K562 (cell line): ENCODE measurements at regions not wholly inside any gene's neighbourhood (a gene's known extent, or its start where the extent isn't known, plus 50 kb on each side); places are given as distances from the start of the nearest gene placed in this dataset.

Source experiments
- ATF1 ChIP-seq, 2 experiments: fragments of 450-650 bp in 1 of 2; IDR thresholded peaks; 2 replicates each; pipeline ENCODE4 v1.6.1; 2016; ENCODE audit warnings: missing compliant biosample characterization in 1 of 2, missing genetic modification characterization in 1 of 2
- BCOR ChIP-seq: fragments of 450-650 bp; IDR thresholded peaks from 2 replicates; pipeline ENCODE4 v1.6.1; 2016
- CTCF ChIP-seq, 3 experiments: IDR thresholded peaks in 2 of 3; conservative IDR thresholded peaks in 1 of 3; 2 replicates each; pipeline ENCODE4 v1.5.1; 2011 to 2012; ENCODE audit warnings: low read length in 3 of 3, mild to moderate bottlenecking in 3 of 3, control low read depth in 2 of 3, improper control_type of control experiment in 1 of 3, inconsistent platforms in 1 of 3, low read depth in 1 of 3, mixed read lengths in 1 of 3, moderate library complexity in 1 of 3; ENCODE audit not compliant: insufficient read depth in 2 of 3
- CXXC5 ChIP-seq: fragments of 250-450 bp; sonication (Bioruptor Pico); IDR thresholded peaks from 2 replicates; pipeline ENCODE4 v1.8.0; 2022; ENCODE audit warnings: inconsistent platforms, mild to moderate bottlenecking, moderate library complexity
- ILF3 ChIP-seq: fragments of 450-650 bp; IDR thresholded peaks from 2 replicates; pipeline ENCODE4 v1.6.1; 2018; ENCODE audit warnings: antibody characterized with exemption, mild to moderate bottlenecking, moderate library complexity, borderline replicate concordance
- KHSRP ChIP-seq: fragments of 450-650 bp; IDR thresholded peaks from 2 replicates; pipeline ENCODE4 v1.6.1; 2017
- MYNN ChIP-seq, 2 experiments: sonication (generic); formaldehyde crosslinking in 1 of 2; IDR thresholded peaks; 2 replicates each; pipeline versions ENCODE4 v1.5.0 to v1.6.1; 2016 to 2020; ENCODE audit warnings: antibody characterized with exemption in 1 of 2, missing genetic modification reagents in 1 of 2
- NCOA1 ChIP-seq: fragments of 450-650 bp; IDR thresholded peaks from 2 replicates; pipeline ENCODE4 v1.6.1; 2016; ENCODE audit warnings: low read depth
- PTBP1 ChIP-seq: fragments of 200-400 bp; formaldehyde crosslinking; IDR thresholded peaks from 2 replicates; pipeline ENCODE4 v1.6.1; 2017; ENCODE audit warnings: low read depth, low read length
- SMARCA4 ChIP-seq: fragments of 450-650 bp; IDR thresholded peaks from 2 replicates; pipeline ENCODE4 v1.6.1; 2016
- STAT5B ChIP-seq: fragments of 250-450 bp; sonication (Bioruptor Pico); IDR thresholded peaks from 2 replicates; pipeline ENCODE4 v1.8.0; 2021; ENCODE audit warnings: mild to moderate bottlenecking, inconsistent platforms
- XRCC4 ChIP-seq: IDR thresholded peaks from one replicate; pipeline ENCODE4 v1.6.1; 2011; ENCODE audit not compliant: insufficient read depth, insufficient read length; ENCODE audit errors: extremely low read depth
- ZBTB40 ChIP-seq, 2 experiments: fragments of 450-650 bp in 1 of 2; sonication (generic) in 1 of 2; formaldehyde crosslinking in 1 of 2; IDR thresholded peaks; 2 replicates each; pipeline versions ENCODE4 v1.7.1 to v1.9.0; 2016 to 2022; ENCODE audit warnings: inconsistent platforms in 1 of 2, mild to moderate bottlenecking in 1 of 2, missing genetic modification reagents in 1 of 2
- ZNF347 ChIP-seq: fragments of 450-650 bp; formaldehyde crosslinking; IDR thresholded peaks from 2 replicates; pipeline ENCODE4 v1.4.0; 2020; ENCODE audit warnings: low read depth, mild to moderate bottlenecking, moderate library complexity

GRCh38 chrX:40922307-40922706, 162.9 kb upstream of the USP9X start (continued):
- TF ChIP-seq CTCF (IDR thresholded peaks at IDR 0.05 in 2 of 3, conservative IDR thresholded peaks at IDR 0.05 in 1 of 3; ENCODE audit: insufficient read depth in 2 of 3, low read depth in 1 of 3, low read length in 3 of 3): peak; percentile 35 to 55 (median 52)
- no peak for TF ChIP-seq BCOR
- TF ChIP-seq NCOA1: no peak
- no peak for TF ChIP-seq KHSRP
- TF ChIP-seq PTBP1: no peak
- TF ChIP-seq ZBTB40 (IDR thresholded peaks at IDR 0.05): no peak
- no peak for TF ChIP-seq ZBTB40 (CRISPR knock-in tag; IDR thresholded peaks at IDR 0.05)
- no peak for TF ChIP-seq CXXC5 (CRISPR knock-in tag)
- no peak for TF ChIP-seq STAT5B
- TF ChIP-seq SMARCA4: peak; percentile 30; the same call in 1 of the 2 replicates
- no peak for TF ChIP-seq ILF3
- TF ChIP-seq XRCC4: no peak
- TF ChIP-seq ZNF347 (CRISPR knock-in tag): no peak
- TF ChIP-seq ATF1 (CRISPR knock-in tag; IDR thresholded peaks at IDR 0.05): no peak
- TF ChIP-seq ATF1 (tag; IDR thresholded peaks at IDR 0.05): 0 out of 2 replicates have a peak, but pooled peaks have one; percentile 20
- no peak for TF ChIP-seq MYNN (IDR thresholded peaks at IDR 0.05)
- no peak for TF ChIP-seq MYNN (CRISPR knock-in tag; IDR thresholded peaks at IDR 0.05)
